Calu3 (cell line): ENCODE measurements at regions not wholly inside any gene's neighbourhood (a gene's known extent, or its start where the extent isn't known, plus 50 kb on each side); places are given as distances from the start of the nearest gene placed in this dataset.

Source experiments
- BruUV-seq: library from RNA; stranded (reverse); fragments of 400-500 nt; replicated peaks from 2 replicates; lab custom pipeline; 2021; lab: Mats Ljungman, UMichigan
- CTCF ChIA-PET: fragments of 300-600 bp; sonication (Branson Sonifier 250); formaldehyde crosslinking; loops from one replicate; lab custom pipeline; 2022; ENCODE audit warnings: antibody characterized with exemption; lab: Charles Lee
- DNase-seq: peaks from one replicate; pipeline ENCODE4 v3.0.0; 2022
- H3K27ac Mint-ChIP-seq: one replicate; pipeline ENCODE4 v1.8.0; 2022; ENCODE audit warnings: mixed read lengths; ENCODE audit not compliant: unreplicated experiment
- H3K27me3 Mint-ChIP-seq: one replicate; pipeline ENCODE4 v1.8.0; 2022; ENCODE audit warnings: mixed read lengths; ENCODE audit not compliant: unreplicated experiment
- H3K36me3 Mint-ChIP-seq: one replicate; pipeline ENCODE4 v1.8.0; 2022; ENCODE audit warnings: mild to moderate bottlenecking, moderate library complexity, mixed read lengths; ENCODE audit not compliant: insufficient read depth, unreplicated experiment
- H3K4me1 Mint-ChIP-seq: one replicate; pipeline ENCODE4 v1.8.0; 2022; ENCODE audit warnings: mild to moderate bottlenecking, low read depth, mixed read lengths; ENCODE audit not compliant: unreplicated experiment
- H3K4me3 Mint-ChIP-seq: one replicate; pipeline ENCODE4 v1.8.0; 2022; ENCODE audit warnings: mild to moderate bottlenecking, low read depth, moderate library complexity, mixed read lengths; ENCODE audit not compliant: unreplicated experiment
- H3K9me3 Mint-ChIP-seq: one replicate; pipeline ENCODE4 v1.8.0; 2022; ENCODE audit warnings: low read depth, mixed read lengths; ENCODE audit not compliant: unreplicated experiment
- CTCF ChIP-seq: fragments of 200-600 bp; IDR thresholded peaks from one replicate; pipeline ENCODE4 v1.8.0; 2022; ENCODE audit warnings: antibody characterized with exemption; ENCODE audit not compliant: unreplicated experiment
- intact Hi-C: fragments of 100-400 bp; cut with micrococcal nuclease; formaldehyde crosslinking; loops from one replicate; pipeline ENCODE4 v1.10.0; 2022; ENCODE audit not compliant: unreplicated experiment

- intact Hi-C loops: no loop called here
- no peak overlapping the region for H3K4me3 Mint-ChIP-seq
- TF ChIP-seq CTCF: no peak
- BruUV-seq: no TSS peak
- no peaks in the 10 kb centered on the region for H3K36me3 Mint-ChIP-seq
- no peak overlapping the region for H3K27ac Mint-ChIP-seq
- H3K27me3 Mint-ChIP-seq: no peaks in the 10 kb centered on the region
- no peak for DNase-seq
- CTCF ChIA-PET: no interaction called here
- H3K4me1 Mint-ChIP-seq: no peaks in the 10 kb centered on the region
- peaks cover 2% of the 10 kb centered on the region for H3K9me3 Mint-ChIP-seq
These were observed 1248.1 kb upstream of the SLC10A2 start for GRCh38 chr13:104314321-104314720.

- H3K27me3 Mint-ChIP-seq: no peaks in the 10 kb centered on the region
- no peak overlapping the region for H3K27ac Mint-ChIP-seq
- BruUV-seq: no TSS peak
- DNase-seq: no peak
- H3K4me3 Mint-ChIP-seq: no peak overlapping the region
- no peaks in the 10 kb centered on the region for H3K4me1 Mint-ChIP-seq
- TF ChIP-seq CTCF: no peak
- H3K36me3 Mint-ChIP-seq: no peaks in the 10 kb centered on the region
- intact Hi-C loops: no loop called here
- CTCF ChIA-PET: no interaction called here
- peaks cover 2% of the 10 kb centered on the region for H3K9me3 Mint-ChIP-seq
These were observed 1244.6 kb upstream of the SLC10A2 start for GRCh38 chr13:104310861-104311260.

- no peak for TF ChIP-seq CTCF
- no peak overlapping the region for H3K4me3 Mint-ChIP-seq
- BruUV-seq: no TSS peak
- intact Hi-C loops: no loop called here
- no peak for DNase-seq
- H3K9me3 Mint-ChIP-seq: peaks cover 2% of the 10 kb centered on the region
- no peak overlapping the region for H3K27ac Mint-ChIP-seq
- H3K27me3 Mint-ChIP-seq: no peaks in the 10 kb centered on the region
- no peaks in the 10 kb centered on the region for H3K36me3 Mint-ChIP-seq
- no peaks in the 10 kb centered on the region for H3K4me1 Mint-ChIP-seq
- CTCF ChIA-PET: no interaction called here
These were observed 1243.2 kb upstream of the SLC10A2 start for GRCh38 chr13:104309431-104309830.

GRCh38 chr13:104301171-104301975 is 1235.2 kb upstream of the SLC10A2 start:
- intact Hi-C loops: no loop called here
- no peaks in the 10 kb centered on the region for H3K36me3 Mint-ChIP-seq
- no peaks in the 10 kb centered on the region for H3K4me1 Mint-ChIP-seq
- H3K9me3 Mint-ChIP-seq: no peaks in the 10 kb centered on the region
- BruUV-seq: no TSS peak
- CTCF ChIA-PET: no interaction called here
- no peak overlapping the region for H3K4me3 Mint-ChIP-seq
- TF ChIP-seq CTCF: no peak
- H3K27me3 Mint-ChIP-seq: no peaks in the 10 kb centered on the region
- no peak overlapping the region for H3K27ac Mint-ChIP-seq
- no peak for DNase-seq
